Right lobe of liver (tissue), 4 donors: ENCODE measurements at regions not wholly inside any gene's neighbourhood (a gene's known extent, or its start where the extent isn't known, plus 50 kb on each side); places are given as distances from the start of the nearest gene placed in this dataset.

ENCODE experiments used
- POLR2A ChIP-seq: fragments of 450-650 bp; IDR thresholded peaks from one replicate; pipeline ENCODE4 v1.6.1; 2017; ENCODE audit warnings: antibody characterized with exemption, mild to moderate bottlenecking
- TF ChIP-seq, protein P1 (sequence below), 4 donors: fragments of 200-600 bp in 3 of 4; fragments of 450-650 bp in 1 of 4; IDR thresholded peaks; one replicate each; pipeline versions ENCODE4 v1.5.1 to v1.8.0; 2016 to 2022; ENCODE audit warnings: antibody characterized with exemption in 4 of 4, mild to moderate bottlenecking in 2 of 4
- donor health status: DM: no; HTN: no; CAD: no.
- donor health status: DM: no; HTN: no; CAD: no.
- donor health status: DM: no; HTN: yes; CAD: no.

DNA sequence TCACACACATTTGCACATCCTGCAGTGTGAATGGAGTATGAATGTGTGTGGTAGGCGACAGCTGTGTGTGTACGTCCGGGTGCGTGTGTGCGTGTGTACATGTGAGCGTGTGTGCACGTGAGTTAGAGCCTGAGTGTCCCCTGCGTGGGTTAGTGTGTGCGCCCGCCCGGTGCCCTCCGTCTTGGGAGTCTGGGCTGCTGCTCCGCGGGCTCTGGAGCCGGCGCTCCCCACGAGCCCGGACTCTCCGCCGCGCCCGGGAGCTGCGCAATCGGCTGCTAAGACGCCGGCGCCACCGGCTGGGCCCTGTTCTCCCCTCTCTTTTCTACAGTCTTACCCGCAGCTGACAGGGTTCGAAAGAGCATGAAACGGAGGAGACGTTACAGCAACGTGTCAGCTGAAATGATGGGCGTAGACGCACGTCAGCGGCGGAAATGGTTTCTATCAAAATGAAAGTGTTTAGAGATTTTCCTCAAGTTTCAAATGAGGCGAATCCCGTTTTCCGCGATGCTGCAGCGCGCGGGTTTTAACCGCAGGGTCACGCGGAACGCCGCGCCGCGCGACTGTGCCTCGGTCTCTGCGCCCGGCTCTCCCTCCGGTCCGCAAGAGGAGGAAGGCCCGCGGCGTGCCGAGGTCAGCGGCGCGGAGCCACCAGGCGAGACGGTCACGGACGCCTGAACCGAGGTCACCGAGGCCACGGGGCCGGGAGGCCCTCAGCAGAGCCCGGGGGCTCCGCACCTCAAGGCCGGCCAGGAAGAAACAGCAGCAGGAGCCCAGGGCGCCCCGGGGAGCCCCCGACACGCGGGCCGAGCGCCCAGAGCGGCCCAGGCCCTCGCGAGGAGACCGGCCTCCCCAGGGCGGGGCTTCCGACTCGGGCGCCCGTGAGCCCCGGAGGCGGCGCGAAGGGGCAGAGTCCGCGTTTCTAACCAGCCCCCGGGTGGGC lies 95.3 kb upstream of the BHLHE23 start:
- TF ChIP-seq, protein P1, sequence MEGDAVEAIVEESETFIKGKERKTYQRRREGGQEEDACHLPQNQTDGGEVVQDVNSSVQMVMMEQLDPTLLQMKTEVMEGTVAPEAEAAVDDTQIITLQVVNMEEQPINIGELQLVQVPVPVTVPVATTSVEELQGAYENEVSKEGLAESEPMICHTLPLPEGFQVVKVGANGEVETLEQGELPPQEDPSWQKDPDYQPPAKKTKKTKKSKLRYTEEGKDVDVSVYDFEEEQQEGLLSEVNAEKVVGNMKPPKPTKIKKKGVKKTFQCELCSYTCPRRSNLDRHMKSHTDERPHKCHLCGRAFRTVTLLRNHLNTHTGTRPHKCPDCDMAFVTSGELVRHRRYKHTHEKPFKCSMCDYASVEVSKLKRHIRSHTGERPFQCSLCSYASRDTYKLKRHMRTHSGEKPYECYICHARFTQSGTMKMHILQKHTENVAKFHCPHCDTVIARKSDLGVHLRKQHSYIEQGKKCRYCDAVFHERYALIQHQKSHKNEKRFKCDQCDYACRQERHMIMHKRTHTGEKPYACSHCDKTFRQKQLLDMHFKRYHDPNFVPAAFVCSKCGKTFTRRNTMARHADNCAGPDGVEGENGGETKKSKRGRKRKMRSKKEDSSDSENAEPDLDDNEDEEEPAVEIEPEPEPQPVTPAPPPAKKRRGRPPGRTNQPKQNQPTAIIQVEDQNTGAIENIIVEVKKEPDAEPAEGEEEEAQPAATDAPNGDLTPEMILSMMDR (IDR thresholded peaks at IDR 0.05) = no peak
- TF ChIP-seq POLR2A = peak; percentile 22
